Left lung (tissue), 4 donors: ENCODE measurements at regions not wholly inside any gene's neighbourhood (a gene's known extent, or its start where the extent isn't known, plus 50 kb on each side); places are given as distances from the start of the nearest gene placed in this dataset.
"Not testable (repeated sequence)": the region's sequence is repeated elsewhere in the genome, so short reads cannot be mapped to it uniquely, and the experiment has no call there.

Experiments used
- ATAC-seq: fragments of 200-7000 bp; cut with Tn5 transposase; one replicate; pipeline ENCODE4 v1.9.1; 2020; ENCODE audit warnings: moderate library complexity
- DNase-seq, 4 donors: peaks; one replicate each; pipeline ENCODE4 v3.0.0-alpha.2; 2013 to 2020
- H3K27ac ChIP-seq, 2 donors: fragments of 200-600 bp; sonication (generic) in 1 of 2; one replicate each; pipeline versions ENCODE4 v1.5.0 to v1.8.0; 2020 to 2021
- H3K27me3 ChIP-seq, 2 donors: fragments of 200-600 bp; sonication (generic) in 1 of 2; one replicate each; pipeline versions ENCODE4 v1.5.0 to v1.8.0; 2020 to 2021
- H3K36me3 ChIP-seq, 2 donors: fragments of 200-600 bp; sonication (generic) in 1 of 2; one replicate each; pipeline versions ENCODE4 v1.5.0 to v1.8.0; 2020 to 2021
- H3K4me1 ChIP-seq, 2 donors: fragments of 200-600 bp; one replicate each; pipeline ENCODE4 v1.8.0; 2021
- H3K4me3 ChIP-seq, 2 donors: fragments of 200-600 bp; sonication (generic) in 1 of 2; one replicate each; pipeline versions ENCODE4 v1.5.0 to v1.8.0; 2020 to 2021; ENCODE audit warnings: mild to moderate bottlenecking in 1 of 2
- H3K9me3 ChIP-seq, 2 donors: fragments of 200-600 bp; sonication (generic) in 1 of 2; one replicate each; pipeline versions ENCODE4 v1.5.0 to v1.8.0; 2020 to 2021
- CTCF ChIP-seq, 2 donors: fragments of 200-600 bp; sonication (generic) in 1 of 2; IDR thresholded peaks; one replicate each; pipeline versions ENCODE4 v1.5.0 to v1.8.0; 2021; ENCODE audit warnings: antibody characterized with exemption in 2 of 2
- intact Hi-C, 2 donors: fragments of 100-400 bp; cut with DNase I; formaldehyde crosslinking; loops; one replicate each; pipeline versions ENCODE4 v1.11.2 to v1.14.2; 2022
- donor health status: DM: no; HTN: yes; CAD: no.
- donor health status: DM: no; HTN: no; CAD: no.

DNA sequence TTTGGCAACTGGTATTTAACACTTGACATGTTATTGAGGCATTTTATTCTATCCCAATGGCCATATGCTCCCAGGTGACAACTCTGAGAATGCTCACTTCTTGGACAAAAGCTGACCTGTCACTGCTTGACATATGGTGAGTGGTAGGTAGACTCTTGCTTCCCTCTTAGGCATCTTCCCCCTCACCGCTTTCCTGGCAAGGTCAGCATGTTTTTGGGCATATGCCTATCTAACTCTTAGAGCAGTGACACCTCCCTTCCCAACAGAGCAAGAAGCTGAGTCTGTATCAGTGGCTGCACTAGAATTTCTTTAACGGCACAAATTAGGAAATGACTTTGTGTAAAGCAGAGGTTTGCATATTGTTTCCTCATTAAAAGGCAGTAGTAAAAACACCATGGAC, 300.7 kb downstream of the OXSM start:
- H3K4me1 ChIP-seq: no peaks in the 10 kb centered on the region
- no peaks in the 10 kb centered on the region for H3K27me3 ChIP-seq
- H3K27ac ChIP-seq: no peak overlapping the region
- TF ChIP-seq CTCF (IDR thresholded peaks at IDR 0.05): no peak
- H3K36me3 ChIP-seq: no peaks in the 10 kb centered on the region
- DNase-seq: no peak
- intact Hi-C loops: no loop called here
- ATAC-seq: no peak
- peaks cover 0 to 41% of the 10 kb centered on the region in 2 donors for H3K9me3 ChIP-seq
- H3K4me3 ChIP-seq: no peak overlapping the region

DNA sequence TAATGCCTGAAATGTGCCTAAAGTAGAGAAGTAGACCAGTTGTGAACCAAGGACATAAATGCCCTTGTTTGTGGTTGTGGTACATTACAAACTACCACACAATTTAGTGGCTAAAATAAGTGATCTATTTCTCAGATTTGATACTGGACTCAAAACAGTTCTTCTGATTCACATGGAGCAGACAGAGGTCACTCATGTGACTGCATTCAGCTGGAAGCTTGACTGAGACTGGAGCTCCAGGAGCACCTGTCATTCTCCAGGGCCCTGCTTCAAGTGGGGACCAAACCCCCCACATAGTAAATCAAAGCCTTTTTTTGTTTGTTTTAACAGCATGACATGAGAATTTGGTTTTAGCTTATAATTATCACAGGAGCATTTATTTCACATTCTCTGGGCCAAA, 301.2 kb downstream of the OXSM start:
- H3K36me3 ChIP-seq: no peaks in the 10 kb centered on the region
- H3K27me3 ChIP-seq: no peaks in the 10 kb centered on the region
- ATAC-seq (no peak), DNase-seq (no peak)
- H3K4me1 ChIP-seq: no peaks in the 10 kb centered on the region
- no peak for TF ChIP-seq CTCF (IDR thresholded peaks at IDR 0.05)
- H3K4me3 ChIP-seq: no peak overlapping the region
- H3K9me3 ChIP-seq: peaks cover 0 to 45% of the 10 kb centered on the region in 2 donors
- H3K27ac ChIP-seq: no peak overlapping the region
- intact Hi-C loops: no loop called here

GRCh38 chr3:26091626-26092025, 301.7 kb downstream of the OXSM start:
- Histone ChIP-seq H3K36me3 (no peaks in the 10 kb centered on the region), H3K4me1 (no peaks in the 10 kb centered on the region), H3K27me3 (no peaks in the 10 kb centered on the region), H3K4me3 (no peak overlapping the region), H3K27ac (no peak overlapping the region), H3K9me3 (peaks cover 0 to 46% of the 10 kb centered on the region in 2 donors)
- ATAC-seq (no peak), DNase-seq (peak in 1 of 4 donors; percentile 23)
- no peak for TF ChIP-seq CTCF (IDR thresholded peaks at IDR 0.05)
- intact Hi-C loops: no loop called here

- peaks cover 0 to 47% of the 10 kb centered on the region in 2 donors for H3K9me3 ChIP-seq
- H3K4me3 ChIP-seq, H3K27me3 ChIP-seq, H3K4me1 ChIP-seq, ATAC-seq, H3K36me3 ChIP-seq, H3K27ac ChIP-seq, intact Hi-C loops, DNase-seq: not testable (repeated sequence)
Observed at GRCh38 chr3:26097111-26097510, 307.2 kb downstream of the OXSM start.

DNA sequence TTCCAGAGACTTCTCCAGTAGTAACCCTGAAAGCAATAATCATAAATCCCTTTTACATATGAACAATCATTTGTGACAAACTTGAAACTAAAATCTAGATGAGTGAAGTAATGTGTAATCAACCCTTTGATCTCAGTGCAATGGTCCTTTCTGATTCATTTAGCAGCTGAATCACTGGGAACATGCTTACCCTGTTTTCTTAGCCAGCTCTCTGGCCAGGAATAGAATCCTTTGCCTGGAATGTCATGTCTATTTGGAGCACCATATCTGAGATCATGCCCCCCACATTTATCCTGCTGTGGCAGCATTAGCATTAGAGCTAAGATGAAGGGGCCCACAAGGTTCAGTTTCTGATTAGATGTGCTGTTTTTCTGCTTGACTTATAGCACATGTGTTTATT, 309.8 kb downstream of the OXSM start:
- Histone ChIP-seq H3K4me3 (no peak overlapping the region), H3K36me3 (no peaks in the 10 kb centered on the region), H3K27me3 (no peaks in the 10 kb centered on the region), H3K27ac (no peak overlapping the region), H3K4me1 (no peaks in the 10 kb centered on the region), H3K9me3 (peaks cover 0 to 42% of the 10 kb centered on the region in 2 donors)
- intact Hi-C loops: no loop called here
- DNase-seq (no peak), ATAC-seq (no peak)
- TF ChIP-seq CTCF (IDR thresholded peaks at IDR 0.05): no peak

- no peak for ATAC-seq
- H3K36me3 ChIP-seq: no peaks in the 10 kb centered on the region
- no peak for DNase-seq
- H3K4me3 ChIP-seq: no peak overlapping the region
- intact Hi-C loops: no loop called here
- no peaks in the 10 kb centered on the region for H3K4me1 ChIP-seq
- no peaks in the 10 kb centered on the region for H3K27me3 ChIP-seq
- peaks cover 0 to 37% of the 10 kb centered on the region in 2 donors for H3K9me3 ChIP-seq
- TF ChIP-seq CTCF (IDR thresholded peaks at IDR 0.05): no peak
- H3K27ac ChIP-seq: no peak overlapping the region
Observed at GRCh38 chr3:26100176-26100575, 310.3 kb downstream of the OXSM start.
